IMR-90 (cell line): ENCODE measurements at regions not wholly inside any gene's neighbourhood (a gene's known extent, or its start where the extent isn't known, plus 50 kb on each side); places are given as distances from the start of the nearest gene placed in this dataset.

Experiments used
- ATAC-seq: fragments of 200-7000 bp; cut with Tn5 transposase; 2 replicates; pipeline ENCODE4 v1.9.1; 2020; ENCODE audit warnings: low read depth, mild to moderate bottlenecking, moderate library complexity
- BruUV-seq: library from RNA; stranded (reverse); fragments of 400-500 nt; replicated peaks from 2 replicates; lab custom pipeline; 2021; lab: Mats Ljungman, UMichigan
- CTCF ChIA-PET: fragments of 300-600 bp; formaldehyde crosslinking; extraction: SDS; loops from one replicate; lab custom pipeline; 2021; ENCODE audit warnings: antibody characterized with exemption; lab: Yijun Ruan, JAX
- POLR2A ChIA-PET: fragments of 300-600 bp; sonication (Branson Sonifier 250); formaldehyde crosslinking; loops from one replicate; lab custom pipeline; 2022; ENCODE audit warnings: antibody characterized with exemption; ENCODE audit not compliant: unreplicated experiment; lab: Charles Lee
- DNase-seq: peaks from one replicate; pipeline ENCODE4 v3.0.0; 2013
- H2AFZ ChIP-seq: replicated peaks from 2 replicates; pipeline ENCODE3; 2013; ENCODE audit warnings: low read length, mild to moderate bottlenecking; ENCODE audit not compliant: poor library complexity
- H2AK5ac ChIP-seq: 2 replicates; pipeline ENCODE4 v1.6.1; 2013; ENCODE audit warnings: low read depth, low read length, inconsistent platforms
- H2AK9ac ChIP-seq: replicated peaks from 2 replicates; pipeline ENCODE3; 2013; ENCODE audit warnings: mild to moderate bottlenecking, low read depth, low read length, moderate library complexity; ENCODE audit not compliant: poor library complexity
- H2BK120ac ChIP-seq: 2 replicates; pipeline ENCODE4 v1.6.1; 2013; ENCODE audit warnings: low read depth, low read length, inconsistent platforms
- H2BK15ac ChIP-seq: 3 replicates; pipeline ENCODE4 v1.6.1; 2013; ENCODE audit warnings: low read depth, low read length, inconsistent platforms
- H2BK20ac ChIP-seq: 2 replicates; pipeline ENCODE4 v1.6.1; 2013; ENCODE audit warnings: low read depth, mild to moderate bottlenecking, inconsistent platforms, low read length, moderate library complexity
- H2BK5ac ChIP-seq: 2 replicates; pipeline ENCODE4 v1.6.1; 2013; ENCODE audit warnings: mild to moderate bottlenecking, low read depth, low read length, inconsistent platforms; ENCODE audit not compliant: poor library complexity, severe bottlenecking
- H3K14ac ChIP-seq: replicated peaks from 2 replicates; pipeline ENCODE4 v1.6.1; 2013; ENCODE audit warnings: low read depth, low read length, inconsistent platforms
- H3K18ac ChIP-seq: 2 replicates; pipeline ENCODE4 v1.6.1; 2013; ENCODE audit warnings: low read depth, low read length, control low read depth
- H3K23ac ChIP-seq: 2 replicates; pipeline ENCODE4 v1.6.1; 2013; ENCODE audit warnings: low read depth, low read length, inconsistent platforms
- H3K27ac ChIP-seq: 2 replicates; pipeline ENCODE4 v1.5.1; 2013; ENCODE audit warnings: mild to moderate bottlenecking, control low read depth, low read length; ENCODE audit not compliant: insufficient read depth
- H3K27me3 ChIP-seq: 2 replicates; pipeline ENCODE4 v1.6.1; 2013; ENCODE audit warnings: low read length; ENCODE audit not compliant: control insufficient read depth, insufficient read depth
- H3K36me3 ChIP-seq: 2 replicates; pipeline ENCODE4 v1.6.1; 2013; ENCODE audit warnings: low read length, mixed read lengths; ENCODE audit not compliant: control insufficient read depth, insufficient read depth
- H3K4ac ChIP-seq: 2 replicates; pipeline ENCODE4 v1.6.1; 2013; ENCODE audit warnings: low read depth, low read length, inconsistent platforms
- H3K4me1 ChIP-seq: 2 replicates; pipeline ENCODE4 v1.6.1; 2013; ENCODE audit warnings: low read length, mixed read lengths; ENCODE audit not compliant: control insufficient read depth, insufficient read depth
- H3K4me2 ChIP-seq: 2 replicates; pipeline ENCODE4 v1.6.1; 2013; ENCODE audit warnings: low read depth, mild to moderate bottlenecking, control low read depth, low read length, moderate library complexity
- H3K4me3 ChIP-seq: 2 replicates; pipeline ENCODE4 v1.5.1; 2013; ENCODE audit warnings: low read depth, mild to moderate bottlenecking, control low read depth, low read length, moderate library complexity; ENCODE audit not compliant: insufficient read depth
- H3K56ac ChIP-seq: 2 replicates; pipeline ENCODE4 v1.6.1; 2013; ENCODE audit warnings: low read length, inconsistent platforms; ENCODE audit not compliant: insufficient read depth; ENCODE audit errors: extremely low read depth
- H3K79me1 ChIP-seq, 2 experiments: 2 replicates each; pipeline ENCODE4 v1.6.1; 2013; ENCODE audit warnings: low read length in 2 of 2, inconsistent platforms in 1 of 2, low read depth in 1 of 2
- H3K9ac ChIP-seq: 2 replicates; pipeline ENCODE4 v1.6.1; 2013; ENCODE audit warnings: low read depth, low read length, control low read depth
- H3K9me1 ChIP-seq: 2 replicates; pipeline ENCODE4 v1.6.1; 2013; ENCODE audit warnings: low read length, inconsistent platforms; ENCODE audit not compliant: insufficient read depth
- H3K9me3 ChIP-seq: 2 replicates; pipeline ENCODE4 v1.6.1; 2013; ENCODE audit warnings: low read length; ENCODE audit not compliant: control insufficient read depth, insufficient read depth
- H4K20me1 ChIP-seq: 2 replicates; pipeline ENCODE4 v1.6.1; 2013; ENCODE audit warnings: low read length, inconsistent platforms; ENCODE audit not compliant: insufficient read depth
- H4K5ac ChIP-seq: 2 replicates; pipeline ENCODE4 v1.6.1; 2013; ENCODE audit warnings: mild to moderate bottlenecking, low read depth, low read length, control low read depth
- H4K8ac ChIP-seq, 2 experiments: 2 replicates each; pipeline ENCODE4 v1.6.1; 2013; ENCODE audit warnings: low read depth in 2 of 2, low read length in 2 of 2, control low read depth in 1 of 2, inconsistent platforms in 1 of 2
- H4K91ac ChIP-seq: 2 replicates; pipeline ENCODE4 v1.6.1; 2013; ENCODE audit warnings: low read depth, low read length, inconsistent platforms; ENCODE audit not compliant: insufficient read depth
- BHLHE40 ChIP-seq: fragments of 150-350 bp; IDR thresholded peaks from 2 replicates; pipeline ENCODE4 v1.6.1; 2016; ENCODE audit warnings: mild to moderate bottlenecking, low read depth, low read length
- CEBPB ChIP-seq: IDR thresholded peaks from 2 replicates; pipeline ENCODE4 v1.6.1; 2012; ENCODE audit warnings: low read depth, low read length, improper control_type of control experiment
- CHD1 ChIP-seq: IDR thresholded peaks from 2 replicates; pipeline ENCODE4 v1.6.1; 2012; ENCODE audit warnings: low read depth, low read length, improper control_type of control experiment
- FOS ChIP-seq: fragments of 150-350 bp; IDR thresholded peaks from 2 replicates; pipeline ENCODE4 v1.6.1; 2016; ENCODE audit warnings: low read depth, low read length
- MAFK ChIP-seq: IDR thresholded peaks from 2 replicates; pipeline ENCODE4 v1.6.1; 2012; ENCODE audit warnings: low read depth, low read length, improper control_type of control experiment
- MAZ ChIP-seq: IDR thresholded peaks from 2 replicates; pipeline ENCODE4 v1.6.1; 2012; ENCODE audit warnings: low read depth, mild to moderate bottlenecking, low read length, improper control_type of control experiment, moderate library complexity, borderline replicate concordance
- MXI1 ChIP-seq: IDR thresholded peaks from 2 replicates; pipeline ENCODE4 v1.6.1; 2012; ENCODE audit warnings: low read depth, mild to moderate bottlenecking, low read length, moderate library complexity, borderline replicate concordance
- NFE2L2 ChIP-seq: fragments of 150-350 bp; IDR thresholded peaks from 2 replicates; pipeline ENCODE4 v1.6.1; 2016; ENCODE audit warnings: low read depth, mild to moderate bottlenecking, low read length
- POLR2A ChIP-seq: IDR thresholded peaks from 2 replicates; pipeline ENCODE4 v1.6.1; 2012; ENCODE audit warnings: mild to moderate bottlenecking, low read depth, low read length
- RAD21 ChIP-seq: IDR thresholded peaks from 2 replicates; pipeline ENCODE4 v1.6.1; 2012; ENCODE audit warnings: low read length, improper control_type of control experiment
- RCOR1 ChIP-seq: IDR thresholded peaks from 2 replicates; pipeline ENCODE4 v1.6.1; 2012; ENCODE audit warnings: mild to moderate bottlenecking, low read length, improper control_type of control experiment; ENCODE audit not compliant: insufficient replicate concordance
- RFX5 ChIP-seq: IDR thresholded peaks from 2 replicates; pipeline ENCODE4 v1.8.0; 2012; ENCODE audit warnings: low read depth, mild to moderate bottlenecking, low read length, moderate library complexity
- SMC3 ChIP-seq: fragments of 150-350 bp; IDR thresholded peaks from 2 replicates; pipeline ENCODE4 v1.6.1; 2016; ENCODE audit warnings: low read depth, mild to moderate bottlenecking, antibody characterized with exemption, low read length, moderate library complexity
- USF2 ChIP-seq: fragments of 150-350 bp; IDR thresholded peaks from 2 replicates; pipeline ENCODE4 v1.6.1; 2017; ENCODE audit warnings: mild to moderate bottlenecking, antibody characterized with exemption, low read length, low read depth
- WGBS, 2 experiments: methylation state at CpG; one replicate each; pipeline versions ENCODE4 v1.1.5 to v1.1.7; 2013; ENCODE audit warnings: missing lambda C conversion rate in 2 of 2; ENCODE audit not compliant: insufficient read length in 1 of 2; ENCODE audit errors: extremely low coverage in 2 of 2; 5-methylcytosine and 5-hydroxymethylcytosine counted together
- dilution Hi-C: fragments of 300-500 bp; cut with HindIII; formaldehyde crosslinking; loops from one replicate; pipeline ENCODE4 v1.14.3; 2018; ENCODE audit warnings: low sequenced_read_pairs; ENCODE audit not compliant: unreplicated experiment
- in situ Hi-C: fragments of 300-500 bp; cut with MboI; formaldehyde crosslinking; loops from 3 replicates; pipeline ENCODE4 v1.14.3; 2019; ENCODE audit warnings: low sequenced_read_pairs, inconsistent platforms, mixed read lengths
- intact Hi-C: fragments of 100-400 bp; cut with micrococcal nuclease; formaldehyde crosslinking; loops from 2 replicates; pipeline ENCODE4 v1.10.0; 2022
- TF ChIP-seq, protein P1 (sequence below): fragments of 150-350 bp; IDR thresholded peaks from 2 replicates; pipeline ENCODE4 v1.6.1; 2016; ENCODE audit warnings: low read depth, mild to moderate bottlenecking, low read length, moderate library complexity, borderline replicate concordance
- TF ChIP-seq, protein P2 (sequence below): conservative IDR thresholded peaks from 2 replicates; pipeline ENCODE4 v1.5.1; 2012; ENCODE audit warnings: mild to moderate bottlenecking, low read depth, low read length, improper control_type of control experiment

DNA sequence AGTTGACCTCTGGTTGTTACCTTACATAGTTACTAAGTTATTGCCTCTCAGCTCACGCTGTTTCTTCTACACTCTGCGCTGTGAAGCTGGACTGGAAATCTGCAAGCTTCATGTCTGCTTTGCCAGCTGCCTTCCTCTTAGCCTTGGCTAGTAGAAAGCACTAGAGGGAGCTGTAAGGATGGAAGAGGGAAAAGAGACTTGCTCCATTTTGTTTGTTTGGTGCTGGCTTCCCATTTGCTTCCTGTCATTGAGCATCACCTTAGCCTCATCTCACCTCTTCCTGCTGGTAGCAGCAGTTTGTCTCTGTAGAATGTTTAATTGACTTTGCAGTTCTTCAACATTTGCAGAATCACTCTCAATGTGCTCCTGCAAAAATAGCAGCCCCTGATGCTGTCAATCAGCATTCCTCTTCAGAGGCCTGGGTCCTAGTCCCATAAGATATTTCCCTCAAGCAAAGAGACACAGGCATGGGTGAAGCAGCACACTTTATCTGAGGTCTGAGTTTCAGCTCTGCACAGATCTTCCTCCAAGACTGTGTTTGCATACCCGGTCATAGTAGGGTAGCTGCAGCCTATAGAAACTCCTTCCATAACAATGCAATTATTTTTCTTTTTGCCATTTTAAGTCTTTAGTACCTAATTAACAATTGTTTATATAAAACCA, 302.2 kb upstream of the EPHA7 start:
- Histone ChIP-seq H3K27me3 (no peaks in the 10 kb centered on the region), H3K9ac (no peak overlapping the region), H3K4me2 (no peak overlapping the region), H2BK15ac (no peak overlapping the region), H4K8ac (no peak overlapping the region), H2AK5ac (no peak overlapping the region), H4K91ac (no peak overlapping the region), H3K23ac (no peak overlapping the region), H2BK20ac (no peak overlapping the region), H3K18ac (no peak overlapping the region), H2BK120ac (no peak overlapping the region), H3K4me1 (no peaks in the 10 kb centered on the region), H2AFZ (no peak overlapping the region), H3K27ac (no peak overlapping the region), H2BK5ac (no peak overlapping the region), H4K20me1 (no peaks in the 10 kb centered on the region), H3K4ac (no peak overlapping the region), H3K36me3 (no peaks in the 10 kb centered on the region), H3K4me3 (no peak overlapping the region), H3K9me1 (no peaks in the 10 kb centered on the region), H2AK9ac (no peak overlapping the region), H3K79me1 (no peaks in the 10 kb centered on the region), H3K56ac (no peak overlapping the region), H4K5ac (no peak overlapping the region), H3K9me3 (peaks cover 3% of the 10 kb centered on the region; the same call in 1 of the 2 replicates), H3K14ac (no peak overlapping the region)
- no CpG with 5 or more reads among the region's 3 CpGs for WGBS, 2 experiments
- no TSS peak for BruUV-seq
- no peak for ATAC-seq
- ChIA-PET POLR2A (no interaction called here), CTCF (no interaction called here)
- intact Hi-C loops, result no loop called here
- no peak for TF ChIP-seq MXI1
- TF ChIP-seq POLR2A, result no peak
- no peak for TF ChIP-seq RFX5
- TF ChIP-seq NFE2L2, result no peak
- TF ChIP-seq, protein P1, sequence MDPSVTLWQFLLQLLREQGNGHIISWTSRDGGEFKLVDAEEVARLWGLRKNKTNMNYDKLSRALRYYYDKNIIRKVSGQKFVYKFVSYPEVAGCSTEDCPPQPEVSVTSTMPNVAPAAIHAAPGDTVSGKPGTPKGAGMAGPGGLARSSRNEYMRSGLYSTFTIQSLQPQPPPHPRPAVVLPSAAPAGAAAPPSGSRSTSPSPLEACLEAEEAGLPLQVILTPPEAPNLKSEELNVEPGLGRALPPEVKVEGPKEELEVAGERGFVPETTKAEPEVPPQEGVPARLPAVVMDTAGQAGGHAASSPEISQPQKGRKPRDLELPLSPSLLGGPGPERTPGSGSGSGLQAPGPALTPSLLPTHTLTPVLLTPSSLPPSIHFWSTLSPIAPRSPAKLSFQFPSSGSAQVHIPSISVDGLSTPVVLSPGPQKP, result no peak
- no peak for TF ChIP-seq RCOR1
- TF ChIP-seq FOS, result no peak
- no peak for TF ChIP-seq CEBPB
- TF ChIP-seq MAFK, result no peak
- TF ChIP-seq SMC3, result no peak
- TF ChIP-seq USF2, result no peak
- TF ChIP-seq, protein P2, sequence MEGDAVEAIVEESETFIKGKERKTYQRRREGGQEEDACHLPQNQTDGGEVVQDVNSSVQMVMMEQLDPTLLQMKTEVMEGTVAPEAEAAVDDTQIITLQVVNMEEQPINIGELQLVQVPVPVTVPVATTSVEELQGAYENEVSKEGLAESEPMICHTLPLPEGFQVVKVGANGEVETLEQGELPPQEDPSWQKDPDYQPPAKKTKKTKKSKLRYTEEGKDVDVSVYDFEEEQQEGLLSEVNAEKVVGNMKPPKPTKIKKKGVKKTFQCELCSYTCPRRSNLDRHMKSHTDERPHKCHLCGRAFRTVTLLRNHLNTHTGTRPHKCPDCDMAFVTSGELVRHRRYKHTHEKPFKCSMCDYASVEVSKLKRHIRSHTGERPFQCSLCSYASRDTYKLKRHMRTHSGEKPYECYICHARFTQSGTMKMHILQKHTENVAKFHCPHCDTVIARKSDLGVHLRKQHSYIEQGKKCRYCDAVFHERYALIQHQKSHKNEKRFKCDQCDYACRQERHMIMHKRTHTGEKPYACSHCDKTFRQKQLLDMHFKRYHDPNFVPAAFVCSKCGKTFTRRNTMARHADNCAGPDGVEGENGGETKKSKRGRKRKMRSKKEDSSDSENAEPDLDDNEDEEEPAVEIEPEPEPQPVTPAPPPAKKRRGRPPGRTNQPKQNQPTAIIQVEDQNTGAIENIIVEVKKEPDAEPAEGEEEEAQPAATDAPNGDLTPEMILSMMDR, result no peak
- no peak for TF ChIP-seq CHD1
- TF ChIP-seq RAD21, result no peak
- TF ChIP-seq BHLHE40, result no peak
- no peak for TF ChIP-seq MAZ
- in situ Hi-C loops, result no loop called here
- dilution Hi-C loops, result no loop called here
- DNase-seq, result no peak
